Uterus (tissue), 2 donors: ENCODE measurements at regions not wholly inside any gene's neighbourhood (a gene's known extent, or its start where the extent isn't known, plus 50 kb on each side); places are given as distances from the start of the nearest gene placed in this dataset.

ENCODE experiments used
- POLR2A ChIP-seq, 2 donors: fragments of 450-650 bp; IDR thresholded peaks; one replicate each; pipeline ENCODE4 v1.6.1; 2016; ENCODE audit warnings: antibody characterized with exemption in 2 of 2, mild to moderate bottlenecking in 1 of 2, moderate library complexity in 1 of 2
- TF ChIP-seq, protein P1 (sequence below), 4 experiments: fragments of 200-600 bp in 2 of 4; fragments of 450-650 bp in 2 of 4; sonication (generic) in 2 of 4; IDR thresholded peaks; one replicate each; pipeline ENCODE4 v1.5.1; 2016 to 2019; ENCODE audit warnings: antibody characterized with exemption in 4 of 4, mild to moderate bottlenecking in 2 of 4, moderate library complexity in 1 of 4

- no peak for TF ChIP-seq POLR2A (IDR thresholded peaks at IDR 0.05)
- TF ChIP-seq, protein P1, sequence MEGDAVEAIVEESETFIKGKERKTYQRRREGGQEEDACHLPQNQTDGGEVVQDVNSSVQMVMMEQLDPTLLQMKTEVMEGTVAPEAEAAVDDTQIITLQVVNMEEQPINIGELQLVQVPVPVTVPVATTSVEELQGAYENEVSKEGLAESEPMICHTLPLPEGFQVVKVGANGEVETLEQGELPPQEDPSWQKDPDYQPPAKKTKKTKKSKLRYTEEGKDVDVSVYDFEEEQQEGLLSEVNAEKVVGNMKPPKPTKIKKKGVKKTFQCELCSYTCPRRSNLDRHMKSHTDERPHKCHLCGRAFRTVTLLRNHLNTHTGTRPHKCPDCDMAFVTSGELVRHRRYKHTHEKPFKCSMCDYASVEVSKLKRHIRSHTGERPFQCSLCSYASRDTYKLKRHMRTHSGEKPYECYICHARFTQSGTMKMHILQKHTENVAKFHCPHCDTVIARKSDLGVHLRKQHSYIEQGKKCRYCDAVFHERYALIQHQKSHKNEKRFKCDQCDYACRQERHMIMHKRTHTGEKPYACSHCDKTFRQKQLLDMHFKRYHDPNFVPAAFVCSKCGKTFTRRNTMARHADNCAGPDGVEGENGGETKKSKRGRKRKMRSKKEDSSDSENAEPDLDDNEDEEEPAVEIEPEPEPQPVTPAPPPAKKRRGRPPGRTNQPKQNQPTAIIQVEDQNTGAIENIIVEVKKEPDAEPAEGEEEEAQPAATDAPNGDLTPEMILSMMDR (IDR thresholded peaks at IDR 0.05): no peak
These were observed 74.6 kb upstream of the CD93 start for GRCh38 chr20:23160536-23161243.
